Hepatocyte (in vitro differentiated cells): ENCODE measurements at regions not wholly inside any gene's neighbourhood (a gene's known extent, or its start where the extent isn't known, plus 50 kb on each side); places are given as distances from the start of the nearest gene placed in this dataset.

ENCODE experiments used
- DNase-seq: peaks from one replicate; pipeline ENCODE4 v3.0.0-alpha.2; 2016; ENCODE audit warnings: low spot score
- H2AFZ ChIP-seq: fragments of 200-600 bp; sonication (generic); 2 replicates; pipeline ENCODE4 v1.6.0; 2016; ENCODE audit warnings: antibody characterized with exemption, mild to moderate bottlenecking
- H3K27ac ChIP-seq: fragments of 200-600 bp; sonication (generic); 2 replicates; pipeline ENCODE4 v1.5.1; 2016; ENCODE audit warnings: mild to moderate bottlenecking
- H3K27me3 ChIP-seq: fragments of 200-600 bp; sonication (generic); 2 replicates; pipeline ENCODE4 v1.6.1; 2016
- H3K36me3 ChIP-seq: fragments of 200-600 bp; sonication (generic); replicated peaks from 2 replicates; pipeline ENCODE4 v1.5.1; 2016; ENCODE audit warnings: low read depth; ENCODE audit not compliant: insufficient read depth
- H3K4me1 ChIP-seq: fragments of 200-600 bp; sonication (generic); 2 replicates; pipeline ENCODE4 v1.5.1; 2016; ENCODE audit warnings: mild to moderate bottlenecking, moderate library complexity; ENCODE audit not compliant: insufficient read depth
- H3K4me2 ChIP-seq: fragments of 200-600 bp; sonication (generic); 2 replicates; pipeline ENCODE4 v1.6.0; 2016
- H3K4me3 ChIP-seq: fragments of 200-600 bp; sonication (generic); 2 replicates; pipeline ENCODE4 v1.5.1; 2016; ENCODE audit warnings: mild to moderate bottlenecking
- H3K79me2 ChIP-seq: fragments of 200-600 bp; sonication (generic); 2 replicates; pipeline ENCODE4 v1.6.0; 2017; ENCODE audit warnings: mild to moderate bottlenecking
- H3K9me2 ChIP-seq: fragments of 200-600 bp; sonication (generic); replicated peaks from 2 replicates; pipeline ENCODE4 v1.6.0; 2017; ENCODE audit warnings: mild to moderate bottlenecking; ENCODE audit not compliant: insufficient read depth
- H3K9me3 ChIP-seq: fragments of 200-600 bp; sonication (generic); 2 replicates; pipeline ENCODE4 v1.5.1; 2016; ENCODE audit warnings: low read depth, mild to moderate bottlenecking
- H4K20me1 ChIP-seq: fragments of 200-600 bp; sonication (generic); 2 replicates; pipeline ENCODE4 v1.6.0; 2016; ENCODE audit warnings: mild to moderate bottlenecking; ENCODE audit not compliant: insufficient read depth, poor library complexity, severe bottlenecking
- CTCF ChIP-seq: fragments of 200-600 bp; sonication (generic); IDR thresholded peaks from 2 replicates; pipeline ENCODE4 v1.5.1; 2016; ENCODE audit warnings: antibody characterized with exemption, mild to moderate bottlenecking; ENCODE audit not compliant: poor library complexity
- EZH2 ChIP-seq: fragments of 200-600 bp; sonication (generic); IDR thresholded peaks from 2 replicates; pipeline ENCODE4 v1.6.1; 2016; ENCODE audit warnings: antibody characterized with exemption, mild to moderate bottlenecking, borderline replicate concordance
- EZH2phosphoT487 ChIP-seq: fragments of 200-600 bp; sonication (generic); IDR thresholded peaks from one replicate; pipeline ENCODE4 v1.6.1; 2018; ENCODE audit warnings: antibody characterized with exemption, mild to moderate bottlenecking, low read depth, moderate library complexity; ENCODE audit not compliant: unreplicated experiment, severe bottlenecking
- WGBS: methylation state at CpG from one replicate; pipeline ENCODE4 v1.1.6; 2016; ENCODE audit warnings: low lambda C conversion rate; ENCODE audit errors: missing lambda C conversion rate; 5-methylcytosine and 5-hydroxymethylcytosine counted together

- H3K9me2 ChIP-seq = no peaks in the 10 kb centered on the region
- no peaks in the 10 kb centered on the region for H3K79me2 ChIP-seq
- H4K20me1 ChIP-seq = no peaks in the 10 kb centered on the region
- no peaks in the 10 kb centered on the region for H3K9me3 ChIP-seq
- H3K4me2 ChIP-seq = no peak overlapping the region
- no peaks in the 10 kb centered on the region for H3K36me3 ChIP-seq
- H3K4me3 ChIP-seq = no peak overlapping the region
- no peaks in the 10 kb centered on the region for H3K4me1 ChIP-seq
- WGBS = 94% methylated on average over 7 of the region's 7 CpGs
- H2AFZ ChIP-seq = no peak overlapping the region
- no peak for DNase-seq
- H3K27ac ChIP-seq = no peak overlapping the region
- TF ChIP-seq EZH2 (no peak), EZH2phosphoT487 (no peak), CTCF (no peak)
- H3K27me3 ChIP-seq = no peaks in the 10 kb centered on the region
Observed at GRCh38 chr20:57781901-57782300, 72.1 kb upstream of the PMEPA1 start.

DNA sequence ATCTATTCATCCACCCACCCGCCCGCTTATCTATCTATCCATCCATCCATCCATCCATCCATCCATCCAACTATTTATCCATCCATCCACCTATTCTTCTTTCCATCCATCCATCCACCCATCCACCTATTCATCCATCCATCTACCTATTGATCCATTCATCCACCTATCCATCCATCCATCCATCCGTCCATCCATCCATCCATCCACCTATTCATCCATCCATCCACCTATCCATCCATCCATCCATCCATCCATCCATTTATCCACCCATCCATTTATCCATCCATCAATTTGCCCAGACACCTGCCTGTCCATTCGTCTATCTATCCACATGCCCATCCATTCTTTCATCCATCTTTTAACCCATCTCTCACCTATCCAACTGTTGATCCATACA, 71.1 kb upstream of the PMEPA1 start:
- Histone ChIP-seq H3K79me2 (no peaks in the 10 kb centered on the region), H3K36me3 (no peaks in the 10 kb centered on the region), H3K9me3 (no peaks in the 10 kb centered on the region), H4K20me1 (no peaks in the 10 kb centered on the region), H3K27ac (no peak overlapping the region), H3K27me3 (no peaks in the 10 kb centered on the region), H3K4me1 (no peaks in the 10 kb centered on the region), H3K4me2 (no peak overlapping the region), H3K4me3 (no peak overlapping the region), H2AFZ (no peak overlapping the region), H3K9me2 (no peaks in the 10 kb centered on the region)
- 86% methylated on average over 4 of the region's 4 CpGs for WGBS
- TF ChIP-seq EZH2 (no peak), CTCF (no peak), EZH2phosphoT487 (no peak)
- no peak for DNase-seq

GRCh38 chr20:57780398-57780797, 70.6 kb upstream of the PMEPA1 start:
- H3K4me2 ChIP-seq = no peak overlapping the region
- 92% methylated on average over 5 of the region's 5 CpGs for WGBS

More at GRCh38 chr20:57780398-57780797, 70.6 kb upstream of the PMEPA1 start:
- H3K4me1 ChIP-seq = no peaks in the 10 kb centered on the region
- H3K4me3 ChIP-seq = no peak overlapping the region
- H4K20me1 ChIP-seq = no peaks in the 10 kb centered on the region
- H3K27me3 ChIP-seq = no peaks in the 10 kb centered on the region
- H3K9me3 ChIP-seq = no peaks in the 10 kb centered on the region
- no peaks in the 10 kb centered on the region for H3K36me3 ChIP-seq
- TF ChIP-seq CTCF (no peak), EZH2 (no peak), EZH2phosphoT487 (no peak)
- H3K9me2 ChIP-seq = no peaks in the 10 kb centered on the region
- H2AFZ ChIP-seq = no peak overlapping the region
- H3K79me2 ChIP-seq = no peaks in the 10 kb centered on the region
- DNase-seq = no peak
- H3K27ac ChIP-seq = no peak overlapping the region
